K562 (cell line): ENCODE measurements at regions not wholly inside any gene's neighbourhood (a gene's known extent, or its start where the extent isn't known, plus 50 kb on each side); places are given as distances from the start of the nearest gene placed in this dataset.

Experiments used
- ATAC-seq: fragments of 200-7000 bp; cut with Tn5 transposase; 3 replicates; pipeline ENCODE4 v1.9.1; 2020; ENCODE audit warnings: moderate library complexity
- BruUV-seq: library from RNA; stranded (reverse); fragments of 400-500 nt; replicated peaks from 2 replicates; lab custom pipeline; 2021; lab: Mats Ljungman, UMichigan
- CTCF ChIA-PET: fragments of 300-600 bp; formaldehyde crosslinking; extraction: SDS; loops from one replicate; lab custom pipeline; 2021; ENCODE audit warnings: low intra/inter-chr PET ratio; lab: Yijun Ruan, JAX
- POLR2A ChIA-PET: fragments of 300-600, 350-650 bp; sonication (Branson Sonifier 250); formaldehyde crosslinking; extraction: SDS; loops from one replicate; lab custom pipeline; 2021; ENCODE audit warnings: antibody characterized with exemption, inconsistent platforms; lab: Yijun Ruan, JAX
- DNase-seq, 4 experiments: peaks; one replicate each; pipeline versions ENCODE4 v3.0.0 to v3.0.0-alpha.2; 2011 to 2018; ENCODE audit warnings: low spot score in 3 of 4, mixed read lengths in 3 of 4; ENCODE audit errors: extremely low read depth in 1 of 4
- FAIRE-seq: peaks from 2 replicates; lab custom pipeline; 2011; peaks lifted over from hg19 to GRCh38; lab: Jason Lieb, UNC
- H2AFZ ChIP-seq: 2 replicates; pipeline ENCODE4 v1.6.0; 2011; ENCODE audit warnings: low read depth, low read length, control low read depth, inconsistent platforms
- H3K27ac ChIP-seq: fragments of 200-600 bp; 3 replicates; pipeline ENCODE4 v1.8.0; 2011; ENCODE audit warnings: low read depth, mild to moderate bottlenecking, control low read depth, inconsistent platforms, low read length, moderate library complexity, mixed read lengths; ENCODE audit errors: extremely low read depth
- H3K27me3 ChIP-seq, 2 experiments: fragments of 300-600 bp in 1 of 2; 2 replicates in 1 of 2; 3 replicates in 1 of 2; pipeline versions ENCODE4 v1.6.0 to v1.8.0; 2011; ENCODE audit warnings: inconsistent platforms in 2 of 2, low read length in 2 of 2, mild to moderate bottlenecking in 1 of 2, mixed read lengths in 1 of 2, moderate library complexity in 1 of 2; ENCODE audit not compliant: control insufficient read depth in 2 of 2, insufficient read depth in 2 of 2
- H3K36me3 ChIP-seq: fragments of 300-600 bp; 3 replicates; pipeline ENCODE4 v1.8.0; 2011; ENCODE audit warnings: mild to moderate bottlenecking, low read length, inconsistent platforms; ENCODE audit not compliant: control insufficient read depth, insufficient read depth
- H3K4me1 ChIP-seq, 2 experiments: fragments of 200-600 bp in 1 of 2; replicated peaks in 1 of 2; 2 replicates in 1 of 2; 3 replicates in 1 of 2; pipeline versions ENCODE4 v1.5.1 to v1.8.0; 2011; ENCODE audit warnings: inconsistent platforms in 2 of 2, low read length in 2 of 2, mild to moderate bottlenecking in 1 of 2, mixed read lengths in 1 of 2, moderate library complexity in 1 of 2; ENCODE audit not compliant: control insufficient read depth in 2 of 2, insufficient read depth in 2 of 2
- H3K4me2 ChIP-seq: 2 replicates; pipeline ENCODE4 v1.6.1; 2011; ENCODE audit warnings: low read length, control low read depth, inconsistent platforms, mixed read lengths; ENCODE audit not compliant: insufficient read depth
- H3K4me3 ChIP-seq: fragments of 200-600 bp; sonication (generic), shearing (Covaris generic); 2 replicates; pipeline ENCODE4 v1.5.1; 2016; ENCODE audit warnings: control low read depth, inconsistent platforms
- H3K79me2 ChIP-seq: fragments of 200-600 bp; 3 replicates; pipeline ENCODE4 v1.8.0; 2011; ENCODE audit warnings: low read length, inconsistent platforms; ENCODE audit not compliant: control insufficient read depth, insufficient read depth
- H3K9ac ChIP-seq, 2 experiments: 2 replicates each; pipeline versions ENCODE4 v1.6.0 to v1.6.1; 2011; ENCODE audit warnings: low read depth in 2 of 2, low read length in 2 of 2, control low read depth in 1 of 2, inconsistent platforms in 1 of 2, mild to moderate bottlenecking in 1 of 2, mixed read lengths in 1 of 2; ENCODE audit not compliant: insufficient read depth in 1 of 2
- H3K9me1 ChIP-seq: one replicate; pipeline ENCODE4 v1.6.0; 2011; ENCODE audit warnings: inconsistent platforms, mild to moderate bottlenecking, low read length, moderate library complexity; ENCODE audit not compliant: control insufficient read depth, insufficient read depth
- H3K9me3 ChIP-seq: replicated peaks from 2 replicates; pipeline ENCODE4 v1.5.1; 2011; ENCODE audit warnings: low read depth, low read length, inconsistent platforms; ENCODE audit not compliant: control insufficient read depth, insufficient read depth
- H4K20me1 ChIP-seq: replicated peaks from 2 replicates; pipeline ENCODE4 v1.6.1; 2011; ENCODE audit warnings: low read length, inconsistent platforms, mixed read lengths; ENCODE audit not compliant: control insufficient read depth, insufficient read depth
- MED1 ChIP-seq: sonication (generic); formaldehyde crosslinking; IDR thresholded peaks from 2 replicates; pipeline ENCODE4 v1.8.1; 2023; ENCODE audit warnings: missing genetic modification reagents, borderline replicate concordance
- MTA3 ChIP-seq: fragments of 450-650 bp; formaldehyde crosslinking; IDR thresholded peaks from 2 replicates; pipeline ENCODE4 v1.6.1; 2017; ENCODE audit warnings: mild to moderate bottlenecking, borderline replicate concordance
- POLR3G ChIP-seq: IDR thresholded peaks from 2 replicates; pipeline ENCODE4 v1.6.1; 2011; ENCODE audit not compliant: insufficient read length, insufficient replicate concordance; ENCODE audit errors: extremely low read depth
- ZFX ChIP-seq: sonication (generic); formaldehyde crosslinking; IDR thresholded peaks from 2 replicates; pipeline ENCODE4 v1.8.0; 2022; ENCODE audit warnings: mild to moderate bottlenecking, missing genetic modification reagents, moderate library complexity
- WGBS: fragments of 100-300 bp; shearing (Covaris generic); methylation state at CpG from one replicate; pipeline ENCODE4 v1.1.6; 2016; ENCODE audit warnings: low coverage, mixed read lengths; ENCODE audit not compliant: insufficient coverage; ENCODE audit errors: missing lambda C conversion rate; 5-methylcytosine and 5-hydroxymethylcytosine counted together
- in situ Hi-C: fragments of 300-500 bp; cut with MboI; formaldehyde crosslinking; loops from 4 replicates; pipeline ENCODE4 v1.15.0; 2018; ENCODE audit warnings: inconsistent platforms, mixed read lengths
- intact Hi-C: fragments of 100-400 bp; cut with micrococcal nuclease; formaldehyde crosslinking; loops from 2 replicates; pipeline ENCODE4 v1.14.2; 2022

DNA sequence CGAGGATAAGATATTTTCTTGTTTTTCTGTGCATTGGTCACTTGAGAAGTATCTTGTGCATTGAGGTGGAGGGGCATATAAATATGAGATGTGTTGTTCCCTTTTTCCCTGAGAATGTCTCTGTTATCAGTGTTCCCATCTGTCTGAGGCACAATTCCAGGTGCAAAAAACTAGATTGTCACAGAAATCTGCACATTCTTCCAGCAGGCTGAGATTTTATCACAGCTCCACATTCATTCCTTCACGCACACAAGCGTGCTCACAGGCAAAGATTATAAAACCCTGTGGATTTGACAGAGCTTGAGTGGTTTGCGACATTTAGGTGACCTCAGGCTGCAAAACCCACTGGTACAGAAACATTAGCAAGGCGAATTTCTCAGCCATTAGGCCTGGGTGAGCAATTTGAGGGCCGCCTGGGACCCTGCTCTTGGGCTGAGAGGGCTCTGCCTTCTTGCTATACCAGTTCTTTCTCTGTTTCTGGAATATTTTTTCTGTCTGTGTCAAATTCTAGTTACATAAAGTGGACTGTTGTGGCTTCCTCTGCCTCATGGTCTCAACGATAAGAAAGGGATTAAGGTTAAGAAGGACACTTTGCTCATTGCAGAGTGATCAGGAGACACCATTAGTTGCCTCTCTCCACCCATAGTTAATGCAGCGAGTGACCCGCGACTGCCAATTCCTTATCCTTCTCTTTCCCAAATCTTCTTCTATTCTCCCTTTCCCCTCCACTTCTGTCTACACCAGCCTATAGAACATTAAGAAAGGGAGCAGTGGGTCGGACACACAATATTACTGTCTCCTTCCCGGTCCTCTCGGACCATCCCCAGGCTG, 86.7 kb upstream of the C1QTNF7 start:
- intact Hi-C loops, result no loop called here
- ATAC-seq, result no peak
- no peak for DNase-seq
- Histone ChIP-seq H3K4me3 (no peak overlapping the region), H4K20me1 (no peaks in the 10 kb centered on the region), H3K9ac (no peak overlapping the region), H3K9me1 (no peaks in the 10 kb centered on the region), H3K4me1 (peaks cover 0 to 4% of the 10 kb centered on the region in 2 experiments; a peak in 1 of 5 replicates), H3K27ac (no peak overlapping the region), H3K79me2 (no peaks in the 10 kb centered on the region), H2AFZ (no peak overlapping the region), H3K9me3 (no peaks in the 10 kb centered on the region), H3K36me3 (no peaks in the 10 kb centered on the region), H3K27me3 (peaks cover 0 to 12% of the 10 kb centered on the region in 2 experiments; a peak in 2 of 5 replicates), H3K4me2 (no peak overlapping the region)
- in situ Hi-C loops, result no loop called here
- WGBS, result 3% methylated on average over 13 of the region's 13 CpGs
- ChIA-PET POLR2A (no interaction called here), CTCF (no interaction called here)
- TF ChIP-seq ZFX (CRISPR knock-in tag) (no peak), POLR3G (no peak), MED1 (no peak)
- BruUV-seq, result no TSS peak
- no peak for FAIRE-seq

DNA sequence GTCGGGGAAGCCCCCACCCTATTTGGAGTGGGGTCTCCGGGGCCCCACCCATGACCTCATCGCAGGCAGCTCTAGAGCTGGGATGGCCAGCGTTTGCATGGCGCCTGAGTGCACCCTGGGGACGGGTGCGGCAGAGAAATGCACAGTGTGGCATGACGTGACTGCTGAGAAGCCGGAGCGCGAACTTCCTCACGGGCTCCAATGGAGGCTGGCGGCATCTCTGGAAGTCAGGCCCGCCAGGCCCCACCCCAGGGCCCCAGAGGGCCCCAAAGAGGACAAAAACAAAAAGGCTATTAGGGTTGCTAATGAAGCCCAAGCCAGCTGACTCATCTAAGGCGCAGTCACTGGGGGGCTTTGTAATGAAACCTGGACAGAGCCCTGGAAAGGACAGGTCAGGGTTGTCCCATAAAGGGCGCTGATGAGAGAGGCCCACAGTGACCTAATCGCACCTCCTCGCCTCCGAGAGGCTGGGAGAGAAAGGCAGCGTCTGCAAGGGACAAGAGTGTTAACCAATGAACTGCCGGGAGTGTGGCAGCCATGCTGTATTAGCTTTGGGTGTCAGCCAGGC, 86.0 kb upstream of the C1QTNF7 start:
- DNase-seq (no peak), FAIRE-seq (no peak), ATAC-seq (no peak)
- Histone ChIP-seq H3K9me1 (no peaks in the 10 kb centered on the region), H3K36me3 (no peaks in the 10 kb centered on the region), H3K9ac (no peak overlapping the region; a peak in 1 of 4 replicates), H3K27ac (no peak overlapping the region), H3K79me2 (no peaks in the 10 kb centered on the region), H3K27me3 (peaks cover 0 to 12% of the 10 kb centered on the region in 2 experiments; a peak in 2 of 5 replicates), H2AFZ (no peak overlapping the region), H3K4me3 (no peak overlapping the region), H4K20me1 (no peaks in the 10 kb centered on the region), H3K4me1 (peaks cover 0 to 4% of the 10 kb centered on the region in 2 experiments; a peak in 1 of 5 replicates), H3K4me2 (no peak overlapping the region), H3K9me3 (no peaks in the 10 kb centered on the region)
- CTCF ChIA-PET, result no interaction called here
- in situ Hi-C loops (no loop called here), intact Hi-C loops (no loop called here)
- BruUV-seq, result no TSS peak
- no peak for TF ChIP-seq MTA3
- 2% methylated on average over 20 of the region's 21 CpGs for WGBS
- POLR2A ChIA-PET, result no interaction called here
